Gastroesophageal sphincter (tissue), 4 donors: ENCODE measurements at regions not wholly inside any gene's neighbourhood (a gene's known extent, or its start where the extent isn't known, plus 50 kb on each side); places are given as distances from the start of the nearest gene placed in this dataset.

ENCODE experiments used
- ATAC-seq: fragments of 150-250 bp; one replicate; pipeline ENCODE4 v1.9.1; 2016; ENCODE audit warnings: mild to moderate bottlenecking, moderate library complexity
- H3K27ac ChIP-seq, 4 donors: fragments of 200-600 bp; sonication (generic) in 3 of 4; 1 replicate in 3 of 4; 2 replicates in 1 of 4; pipeline ENCODE4 v1.5.1; 2016 to 2019
- H3K27me3 ChIP-seq: fragments of 200-600 bp; sonication (generic); one replicate; pipeline ENCODE4 v1.5.1; 2019
- H3K36me3 ChIP-seq, 2 donors: fragments of 200-600 bp; sonication (generic); one replicate each; pipeline ENCODE4 v1.5.1; 2019; ENCODE audit warnings: control low read depth in 1 of 2
- H3K4me1 ChIP-seq, 3 donors: fragments of 200-600 bp; sonication (generic); 1 replicate in 2 of 3; 2 replicates in 1 of 3; pipeline ENCODE4 v1.5.1; 2016 to 2019; ENCODE audit warnings: control low read depth in 2 of 3
- H3K4me3 ChIP-seq, 2 donors: fragments of 200-600 bp; sonication (generic); one replicate each; pipeline ENCODE4 v1.5.1; 2019; ENCODE audit warnings: mild to moderate bottlenecking in 1 of 2, moderate library complexity in 1 of 2
- H3K9me3 ChIP-seq, 3 donors: fragments of 200-600 bp; sonication (generic); one replicate each; pipeline ENCODE4 v1.5.1; 2017 to 2019; ENCODE audit warnings: control low read depth in 2 of 3
- EP300 ChIP-seq: sonication (generic); formaldehyde crosslinking; IDR thresholded peaks from one replicate; pipeline ENCODE4 v1.6.1; 2017; ENCODE audit warnings: antibody characterized with exemption, mild to moderate bottlenecking
- POLR2A ChIP-seq, 2 donors: fragments of 450-650 bp; IDR thresholded peaks; one replicate each; pipeline ENCODE4 v1.6.1; 2017; ENCODE audit warnings: antibody characterized with exemption in 2 of 2, mild to moderate bottlenecking in 2 of 2, moderate library complexity in 1 of 2
- POLR2AphosphoS5 ChIP-seq: sonication (generic); formaldehyde crosslinking; IDR thresholded peaks from one replicate; pipeline ENCODE4 v1.6.1; 2017; ENCODE audit warnings: antibody characterized with exemption
- WGBS, 2 donors: methylation state at CpG; one replicate each; pipeline ENCODE4 v1.1.5; 2018; ENCODE audit warnings: low coverage in 1 of 2; 5-methylcytosine and 5-hydroxymethylcytosine counted together
- TF ChIP-seq, protein P1 (sequence below), 4 experiments: fragments of 200-600 bp in 2 of 4; fragments of 450-650 bp in 2 of 4; sonication (generic) in 1 of 4; IDR thresholded peaks; one replicate each; pipeline ENCODE4 v1.5.1; 2017 to 2019; ENCODE audit warnings: antibody characterized with exemption in 4 of 4, mild to moderate bottlenecking in 2 of 4, moderate library complexity in 2 of 4

- H3K4me1 ChIP-seq = no peaks in the 10 kb centered on the region
- no peak overlapping the region for H3K27ac ChIP-seq
- no peak for ATAC-seq
- H3K9me3 ChIP-seq = no peaks in the 10 kb centered on the region
- TF ChIP-seq EP300 (no peak), POLR2AphosphoS5 (no peak), POLR2A (IDR thresholded peaks at IDR 0.05) (no peak)
- TF ChIP-seq, protein P1, sequence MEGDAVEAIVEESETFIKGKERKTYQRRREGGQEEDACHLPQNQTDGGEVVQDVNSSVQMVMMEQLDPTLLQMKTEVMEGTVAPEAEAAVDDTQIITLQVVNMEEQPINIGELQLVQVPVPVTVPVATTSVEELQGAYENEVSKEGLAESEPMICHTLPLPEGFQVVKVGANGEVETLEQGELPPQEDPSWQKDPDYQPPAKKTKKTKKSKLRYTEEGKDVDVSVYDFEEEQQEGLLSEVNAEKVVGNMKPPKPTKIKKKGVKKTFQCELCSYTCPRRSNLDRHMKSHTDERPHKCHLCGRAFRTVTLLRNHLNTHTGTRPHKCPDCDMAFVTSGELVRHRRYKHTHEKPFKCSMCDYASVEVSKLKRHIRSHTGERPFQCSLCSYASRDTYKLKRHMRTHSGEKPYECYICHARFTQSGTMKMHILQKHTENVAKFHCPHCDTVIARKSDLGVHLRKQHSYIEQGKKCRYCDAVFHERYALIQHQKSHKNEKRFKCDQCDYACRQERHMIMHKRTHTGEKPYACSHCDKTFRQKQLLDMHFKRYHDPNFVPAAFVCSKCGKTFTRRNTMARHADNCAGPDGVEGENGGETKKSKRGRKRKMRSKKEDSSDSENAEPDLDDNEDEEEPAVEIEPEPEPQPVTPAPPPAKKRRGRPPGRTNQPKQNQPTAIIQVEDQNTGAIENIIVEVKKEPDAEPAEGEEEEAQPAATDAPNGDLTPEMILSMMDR (IDR thresholded peaks at IDR 0.05) = no peak
- no peak overlapping the region for H3K4me3 ChIP-seq
- 96% methylated on average over 4 of the region's 8 CpGs; no CpG with 5 or more reads in 1 of the 2 donors for WGBS, 2 donors
- H3K27me3 ChIP-seq = peaks cover under 1% of the 10 kb centered on the region
- no peaks in the 10 kb centered on the region for H3K36me3 ChIP-seq
Measured at GRCh38 chr5:2012885-2013284, 130.2 kb upstream of the IRX4 start.

GRCh38 chr5:2011481-2012411 is 129.0 kb upstream of the IRX4 start:
- Histone ChIP-seq H3K4me3 (no peak overlapping the region), H3K9me3 (no peaks in the 10 kb centered on the region), H3K27ac (no peak overlapping the region), H3K36me3 (no peaks in the 10 kb centered on the region), H3K27me3 (peaks cover 12% of the 10 kb centered on the region), H3K4me1 (no peaks in the 10 kb centered on the region)
- TF ChIP-seq POLR2A (IDR thresholded peaks at IDR 0.05) = no peak
- TF ChIP-seq, protein P1 (IDR thresholded peaks at IDR 0.05) = no peak
- ATAC-seq = no peak
- 62% methylated on average over 3 to 7 of the region's 18 CpGs for WGBS, 2 donors

DNA sequence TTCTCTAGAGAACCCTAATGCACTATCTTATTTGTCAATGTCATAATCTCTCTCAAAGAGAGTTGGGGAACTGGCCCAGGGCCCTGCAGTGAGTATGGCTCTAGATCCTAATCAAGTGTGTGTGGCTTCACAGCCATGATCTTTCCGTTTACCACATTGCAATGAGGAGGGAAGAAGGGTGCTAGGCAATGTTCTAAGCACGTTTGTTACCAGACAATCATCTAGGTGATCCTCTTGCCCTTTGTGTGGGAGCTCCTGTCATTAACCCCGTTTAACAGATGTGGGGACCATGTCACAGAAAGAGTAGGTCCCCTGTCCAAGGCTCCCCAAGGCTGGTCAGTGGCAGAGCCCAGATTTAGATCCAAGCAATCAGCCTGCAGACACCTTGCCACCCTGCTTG is 128.2 kb upstream of the IRX4 start:
- 63 to 100% methylated on average over 1 to 2 of the region's 3 CpGs for WGBS, 2 donors
- no peaks in the 10 kb centered on the region for H3K9me3 ChIP-seq
- peaks cover 20% of the 10 kb centered on the region for H3K27me3 ChIP-seq
- no peak overlapping the region for H3K4me3 ChIP-seq
- no peak overlapping the region for H3K27ac ChIP-seq
- TF ChIP-seq, protein P1 (IDR thresholded peaks at IDR 0.05) = no peak
- TF ChIP-seq POLR2A (IDR thresholded peaks at IDR 0.05) (no peak), EP300 (no peak), POLR2AphosphoS5 (no peak)
- no peaks in the 10 kb centered on the region for H3K4me1 ChIP-seq
- H3K36me3 ChIP-seq = no peaks in the 10 kb centered on the region
- ATAC-seq = no peak

DNA sequence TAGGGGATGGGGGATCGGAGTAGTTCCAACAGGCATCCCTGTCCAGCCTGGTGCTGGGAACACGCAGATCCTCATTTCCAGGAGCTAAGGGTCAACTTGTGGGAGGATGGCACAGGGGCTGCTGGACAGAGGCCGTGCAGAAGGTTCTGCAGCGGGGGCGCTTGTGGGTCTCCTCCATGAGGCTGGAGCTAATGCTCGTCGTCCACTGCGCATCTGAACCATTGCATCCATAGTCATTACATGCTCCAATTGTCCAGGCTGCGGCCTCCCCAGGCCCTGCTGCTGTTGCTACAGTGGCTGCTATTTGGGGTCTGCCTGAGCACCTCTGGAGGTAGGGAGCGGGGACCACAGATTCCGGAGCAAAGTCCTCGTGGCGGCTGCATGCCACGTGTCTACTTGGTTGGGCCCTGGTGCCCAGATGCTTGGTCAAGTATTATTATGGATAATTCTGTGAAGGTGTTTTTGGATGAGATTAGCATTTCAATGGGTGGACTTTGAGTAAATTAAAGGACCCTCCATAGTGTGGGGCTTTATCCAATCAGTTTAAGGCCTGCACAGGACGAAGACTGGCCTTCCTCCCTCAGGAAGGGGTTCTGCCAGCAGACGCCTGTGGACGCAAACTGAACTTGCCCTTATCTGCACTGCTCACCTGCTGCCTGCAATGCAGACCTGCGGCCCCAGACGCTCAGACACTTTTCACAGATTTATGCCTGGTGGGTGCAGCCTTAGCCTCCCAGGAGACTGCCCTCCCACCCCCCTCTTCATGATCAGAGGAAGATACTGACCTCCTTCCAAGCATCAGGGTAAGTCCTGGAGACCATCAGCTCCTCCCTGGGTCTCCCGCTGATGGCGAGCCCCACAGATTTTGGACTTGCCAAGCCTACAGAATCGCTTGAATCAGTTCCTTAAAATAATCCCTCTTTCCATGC is 127.5 kb upstream of the IRX4 start:
- Histone ChIP-seq H3K27ac (no peak overlapping the region), H3K9me3 (no peaks in the 10 kb centered on the region), H3K27me3 (peaks cover 26% of the 10 kb centered on the region), H3K4me1 (no peaks in the 10 kb centered on the region), H3K4me3 (no peak overlapping the region), H3K36me3 (no peaks in the 10 kb centered on the region)
- TF ChIP-seq, protein P1 (IDR thresholded peaks at IDR 0.05) = no peak
- TF ChIP-seq EP300 = no peak
- TF ChIP-seq POLR2AphosphoS5 = no peak
- 81 to 87% methylated on average over 4 of the region's 22 CpGs for WGBS, 2 donors
- no peak for ATAC-seq
